GM21381 (cell line): ENCODE measurements at regions not wholly inside any gene's neighbourhood (a gene's known extent, or its start where the extent isn't known, plus 50 kb on each side); places are given as distances from the start of the nearest gene placed in this dataset.

Experiments used
- ATAC-seq: cut with Tn5 transposase; IDR thresholded peaks from one replicate; pipeline ENCODE4 v1.9.1; 2021; ENCODE audit warnings: mild to moderate bottlenecking, moderate library complexity; ENCODE audit not compliant: unreplicated experiment

DNA sequence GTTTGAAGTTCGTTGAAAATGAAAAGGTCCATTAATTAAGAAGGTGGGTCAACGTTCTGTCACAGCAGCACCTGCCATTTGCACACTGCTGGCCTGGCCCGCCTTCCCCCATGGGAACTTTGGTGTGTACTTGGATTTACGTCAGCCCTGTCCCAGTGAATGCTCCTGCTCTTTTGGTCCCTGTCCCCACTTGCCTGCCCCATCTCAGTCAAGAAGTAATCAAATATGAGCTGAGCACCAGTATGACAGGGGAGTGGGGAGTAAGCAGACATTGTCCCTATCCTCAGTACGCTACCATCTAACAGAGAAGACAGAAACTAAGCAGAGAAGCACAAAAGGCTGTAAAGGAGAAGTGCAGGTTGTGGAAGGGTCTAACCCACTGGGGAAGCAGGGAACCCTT, 65.1 kb downstream of the SLC4A3 start:
- ATAC-seq = no peak

DNA sequence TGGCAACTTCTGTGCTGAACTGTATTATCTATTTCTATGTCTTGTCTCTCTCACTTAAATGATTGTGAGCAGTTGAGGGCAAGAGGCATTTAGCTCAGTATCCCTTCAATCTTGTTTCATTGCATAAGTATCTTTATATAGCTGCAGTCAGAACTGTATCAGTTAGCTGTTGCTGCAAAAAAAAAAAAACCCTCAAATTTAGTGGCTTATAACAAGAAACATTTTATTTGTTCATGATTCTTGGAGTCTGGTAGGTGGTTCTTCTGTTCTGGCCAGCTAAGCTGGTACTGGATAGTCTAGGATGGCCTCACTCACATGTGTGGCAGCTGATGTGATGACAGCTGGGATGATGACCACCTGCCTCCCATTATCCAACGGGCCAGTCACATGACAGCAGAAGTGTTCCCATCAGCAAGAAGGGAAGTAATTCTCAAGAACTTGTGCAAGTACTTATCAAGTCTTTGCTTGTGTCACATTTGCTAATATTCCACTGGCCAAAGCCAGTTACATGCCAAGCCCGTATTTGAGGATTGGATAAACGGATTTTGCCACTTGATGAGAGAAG, 67.8 kb downstream of the SLC4A3 start:
- no peak for ATAC-seq

GRCh38 chr2:219697811-219698747, 70.6 kb downstream of the SLC4A3 start:
- ATAC-seq = no peak

- ATAC-seq = no peak
Observed at GRCh38 chr2:219698748-219699439, 71.5 kb downstream of the SLC4A3 start.

- ATAC-seq = no peak
Observed at GRCh38 chr2:219699440-219699821, 72.0 kb downstream of the SLC4A3 start.

- no peak for ATAC-seq
Observed at GRCh38 chr2:219701847-219702634, 74.6 kb downstream of the SLC4A3 start.

DNA sequence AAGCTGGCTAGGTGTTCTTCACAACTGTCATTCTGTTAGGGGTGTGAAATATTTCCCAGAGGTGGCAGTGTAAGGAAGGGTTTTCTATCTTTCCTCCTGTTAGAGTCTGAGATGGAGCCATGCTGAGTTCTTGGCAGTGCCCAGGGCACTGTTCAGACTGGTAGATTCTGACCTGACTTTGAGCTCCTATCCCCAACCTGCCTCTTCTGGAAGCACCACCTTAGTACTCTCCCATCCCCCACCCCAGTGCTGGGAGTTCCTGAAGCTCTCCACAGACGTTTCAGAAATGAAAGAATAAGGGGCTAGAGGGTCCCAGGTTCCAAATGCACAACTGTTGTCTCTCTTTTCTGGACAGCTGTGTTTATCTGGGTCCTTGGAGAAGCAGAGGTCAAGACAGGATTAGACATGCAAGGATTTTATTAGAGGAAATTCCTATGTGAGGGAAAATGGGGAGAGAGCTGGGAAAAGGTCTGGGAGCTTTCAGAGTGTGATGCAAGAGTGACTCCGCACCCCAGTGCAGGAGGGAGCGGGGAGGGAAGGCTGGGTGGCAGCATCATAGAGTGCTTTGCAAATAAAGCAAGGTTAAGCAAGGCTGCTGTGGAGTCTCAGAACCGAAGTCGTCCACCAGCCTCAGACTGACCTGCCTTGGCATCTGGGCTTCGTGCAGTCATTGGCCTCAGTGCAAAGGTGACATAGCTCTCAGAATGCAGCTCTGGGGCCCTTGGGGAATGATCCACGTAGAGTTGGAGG, 75.5 kb downstream of the SLC4A3 start:
- ATAC-seq = no peak

DNA sequence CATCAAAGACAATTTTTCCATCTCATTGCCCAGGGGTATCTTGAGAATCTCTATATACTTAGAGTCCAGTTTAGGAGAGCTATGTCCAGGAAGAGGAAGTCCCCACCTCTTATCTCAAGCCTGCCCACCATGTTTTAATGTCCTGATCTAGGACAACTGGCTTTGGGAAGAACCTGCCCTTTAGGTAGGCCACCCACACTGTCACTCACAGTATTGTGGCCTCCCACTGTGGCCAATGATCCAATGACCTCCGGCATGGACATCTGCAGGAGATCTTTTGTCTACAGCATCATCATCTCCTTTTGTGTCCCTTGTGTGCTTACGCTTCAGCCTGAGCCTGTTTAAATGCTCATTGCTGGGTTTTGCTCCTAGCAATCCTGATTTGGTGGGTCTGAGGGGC, 77.4 kb downstream of the SLC4A3 start:
- ATAC-seq = no peak

- ATAC-seq = no peak
Observed at GRCh38 chr2:219706823-219707281, 79.4 kb downstream of the SLC4A3 start.

DNA sequence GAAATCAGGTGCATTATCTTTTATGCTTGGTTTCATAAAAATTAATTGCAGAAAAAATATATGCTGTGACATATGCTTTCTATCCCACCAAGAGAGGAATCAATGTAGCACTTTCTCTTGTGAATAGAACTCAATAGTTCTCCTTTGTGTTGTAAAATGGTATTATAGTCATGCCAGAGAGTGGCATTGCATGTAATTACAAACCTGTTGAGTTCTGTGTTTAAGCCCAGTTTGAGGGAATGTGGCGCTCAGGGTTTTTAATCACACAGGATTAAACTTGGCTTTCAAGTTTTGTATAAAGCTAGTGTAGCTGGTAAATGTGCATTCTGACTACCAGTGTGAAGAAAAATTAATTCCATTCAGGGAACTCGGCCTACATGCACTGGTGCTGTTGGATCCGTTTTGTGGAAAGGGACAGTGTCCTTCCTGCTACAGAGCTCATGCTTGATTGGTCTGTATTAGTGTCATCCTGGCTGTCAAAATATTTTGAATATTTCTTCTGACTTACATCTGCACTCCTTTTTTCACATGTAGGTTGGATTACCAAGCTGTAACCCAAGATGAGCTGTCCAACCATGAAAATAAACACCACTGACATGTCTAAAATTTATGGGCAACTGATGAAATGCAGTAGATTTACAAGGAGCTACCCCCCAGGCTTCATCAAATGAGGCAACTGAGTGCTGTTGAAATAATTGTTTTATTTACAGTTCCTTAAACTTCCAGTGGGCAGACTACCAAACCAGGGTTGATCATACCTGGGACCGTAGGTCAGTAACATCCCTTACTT, 80.3 kb downstream of the SLC4A3 start:
- no peak for ATAC-seq

GRCh38 chr2:219709331-219709761, 81.9 kb downstream of the SLC4A3 start:
- ATAC-seq = no peak

DNA sequence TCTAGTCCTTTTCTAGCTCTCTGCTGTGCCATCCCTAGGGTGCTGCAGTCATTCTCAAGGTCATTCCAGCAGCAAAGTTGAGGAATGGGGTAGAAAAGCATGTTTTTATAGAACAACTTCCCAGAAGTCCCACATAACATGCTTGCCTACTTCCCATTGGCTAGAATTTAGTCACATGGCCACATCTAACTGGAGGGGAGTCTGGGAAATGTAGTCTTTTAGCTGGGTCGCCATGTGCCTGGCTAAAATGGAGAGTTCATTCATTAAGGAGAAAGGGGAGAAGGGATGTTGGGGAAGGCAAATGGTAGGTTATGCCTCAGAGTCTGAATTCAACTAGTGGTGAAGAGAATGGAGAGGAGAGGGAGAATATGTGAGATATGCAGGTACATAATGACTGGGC, 85.7 kb downstream of the SLC4A3 start:
- ATAC-seq = peak; percentile 70

DNA sequence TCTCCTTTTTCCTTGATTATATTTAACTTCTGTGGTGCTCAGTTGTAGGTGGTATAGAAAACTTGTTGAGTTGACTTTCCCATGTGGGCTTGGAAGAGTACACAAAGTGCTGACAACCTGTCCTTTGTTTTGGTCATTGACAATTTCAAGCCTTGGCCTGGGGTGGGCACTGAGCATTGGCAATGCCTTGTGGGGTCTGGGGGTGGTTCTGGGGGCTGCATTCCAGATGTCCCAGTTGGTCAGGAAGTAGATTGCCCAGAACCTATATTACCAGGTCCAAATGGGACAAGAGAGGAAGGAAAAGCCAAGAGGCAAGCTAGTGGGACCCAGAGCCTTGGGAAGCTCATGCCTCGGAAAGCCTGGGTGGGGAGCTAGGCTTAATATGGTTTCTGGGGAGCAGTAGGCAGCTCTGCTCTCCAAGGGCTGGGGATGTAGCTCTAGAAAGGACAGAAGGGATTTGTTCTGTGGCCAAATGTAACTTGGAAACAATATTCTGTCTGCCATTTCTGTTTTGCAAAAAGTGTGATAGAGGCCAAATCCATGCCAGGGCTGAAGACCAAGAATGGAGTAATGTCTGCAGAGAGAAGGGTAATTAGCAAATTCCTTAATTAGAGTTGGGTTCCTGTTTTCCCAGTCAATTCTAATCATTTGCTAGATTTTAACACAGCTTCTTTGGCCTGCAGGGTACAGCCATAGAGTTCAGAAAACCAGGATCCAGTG, 87.4 kb downstream of the SLC4A3 start:
- ATAC-seq = no peak

- no peak for ATAC-seq
Observed at GRCh38 chr2:219718066-219718465, 90.6 kb downstream of the SLC4A3 start.

DNA sequence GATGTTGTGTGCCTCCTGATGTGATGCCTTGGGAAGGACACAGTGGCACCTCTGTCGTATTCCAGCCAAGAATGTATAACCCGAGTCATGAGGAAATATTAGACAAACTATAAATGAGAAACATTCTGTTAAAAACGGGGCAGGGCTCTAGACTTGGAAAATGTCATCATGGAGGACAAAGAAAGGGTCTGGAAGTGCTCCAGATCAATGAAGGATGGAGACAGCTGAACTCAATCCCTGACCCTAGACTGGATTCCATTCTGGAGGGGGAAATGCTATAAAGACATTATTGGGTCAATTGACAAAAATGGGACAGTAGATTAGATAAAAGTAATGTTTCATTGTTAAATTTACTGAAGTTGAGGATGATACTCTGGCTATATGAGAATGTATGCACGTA, 92.1 kb downstream of the SLC4A3 start:
- ATAC-seq = no peak

GRCh38 chr2:219720956-219721355, 93.5 kb downstream of the SLC4A3 start:
- no peak for ATAC-seq

GRCh38 chr2:219722276-219722879, 94.9 kb downstream of the SLC4A3 start:
- ATAC-seq = no peak

- no peak for ATAC-seq
Observed at GRCh38 chr2:219723311-219723710, 95.9 kb downstream of the SLC4A3 start.
